Neuronal stem cell (in vitro differentiated cells): ENCODE measurements at regions not wholly inside any gene's neighbourhood (a gene's known extent, or its start where the extent isn't known, plus 50 kb on each side); places are given as distances from the start of the nearest gene placed in this dataset.
"Not testable (repeated sequence)": the region's sequence is repeated elsewhere in the genome, so short reads cannot be mapped to it uniquely, and the experiment has no call there.

Source experiments
- DNase-seq: peaks from one replicate; pipeline ENCODE4 v3.0.0-alpha.2; 2013; ENCODE audit warnings: low spot score
- H2AFZ ChIP-seq: one replicate; pipeline ENCODE4 v1.6.1; 2013; ENCODE audit warnings: mild to moderate bottlenecking, low read length, inconsistent platforms
- H2AK5ac ChIP-seq: 2 replicates; pipeline ENCODE4 v1.6.1; 2013; ENCODE audit warnings: low read depth, mild to moderate bottlenecking, inconsistent platforms, low read length, moderate library complexity, mixed read lengths
- H2BK120ac ChIP-seq: 2 replicates; pipeline ENCODE4 v1.6.1; 2013; ENCODE audit warnings: low read depth, mild to moderate bottlenecking, inconsistent platforms, low read length, moderate library complexity, mixed read lengths
- H2BK12ac ChIP-seq: one replicate; pipeline ENCODE4 v1.6.1; 2013; ENCODE audit warnings: low read length, inconsistent platforms
- H2BK15ac ChIP-seq: 2 replicates; pipeline ENCODE4 v1.6.1; 2013; ENCODE audit warnings: mild to moderate bottlenecking, low read length, inconsistent platforms, mixed read lengths
- H2BK5ac ChIP-seq: one replicate; pipeline ENCODE4 v1.6.1; 2013; ENCODE audit warnings: inconsistent platforms, mild to moderate bottlenecking, low read length, moderate library complexity
- H3K14ac ChIP-seq: one replicate; pipeline ENCODE4 v1.6.1; 2013; ENCODE audit warnings: low read length, inconsistent platforms
- H3K18ac ChIP-seq: 2 replicates; pipeline ENCODE4 v1.6.1; 2013; ENCODE audit warnings: low read length, inconsistent platforms
- H3K23ac ChIP-seq: 2 replicates; pipeline ENCODE4 v1.6.1; 2013; ENCODE audit warnings: low read depth, mild to moderate bottlenecking, mixed read lengths, low read length, inconsistent platforms; ENCODE audit not compliant: poor library complexity
- H3K27ac ChIP-seq: replicated peaks from 3 replicates; pipeline ENCODE4 v1.5.1; 2013; ENCODE audit warnings: low read length, inconsistent platforms
- H3K27me3 ChIP-seq, 3 experiments: 2 replicates each; pipeline ENCODE4 v1.6.1; 2013; ENCODE audit warnings: low read length in 3 of 3, mild to moderate bottlenecking in 2 of 3, inconsistent platforms in 1 of 3, low read depth in 1 of 3, mixed read lengths in 1 of 3, moderate library complexity in 1 of 3; ENCODE audit not compliant: control insufficient read depth in 3 of 3, insufficient read depth in 3 of 3
- H3K36me3 ChIP-seq, 2 donors: replicated peaks in 1 of 2; 2 replicates each; pipeline ENCODE4 v1.6.1; 2013; ENCODE audit warnings: low read length in 2 of 2; ENCODE audit not compliant: control insufficient read depth in 2 of 2, insufficient read depth in 2 of 2
- H3K4ac ChIP-seq: 2 replicates; pipeline ENCODE4 v1.6.1; 2013; ENCODE audit warnings: inconsistent platforms, mild to moderate bottlenecking, low read length, moderate library complexity
- H3K4me1 ChIP-seq, 2 donors: 1 replicate in 1 of 2; 2 replicates in 1 of 2; pipeline ENCODE4 v1.6.1; 2013; ENCODE audit warnings: low read length in 2 of 2, low read depth in 1 of 2; ENCODE audit not compliant: control insufficient read depth in 2 of 2, insufficient read depth in 1 of 2
- H3K4me2 ChIP-seq: one replicate; pipeline ENCODE4 v1.6.1; 2013; ENCODE audit warnings: mild to moderate bottlenecking, low read length, inconsistent platforms; ENCODE audit not compliant: insufficient read depth, poor library complexity, severe bottlenecking
- H3K4me3 ChIP-seq, 2 donors: 2 replicates each; pipeline ENCODE4 v1.5.1; 2013; ENCODE audit warnings: low read length in 2 of 2, mild to moderate bottlenecking in 2 of 2, inconsistent platforms in 1 of 2, moderate library complexity in 1 of 2
- H3K79me1 ChIP-seq: one replicate; pipeline ENCODE4 v1.6.1; 2013; ENCODE audit warnings: low read depth, mild to moderate bottlenecking, inconsistent platforms, low read length, moderate library complexity
- H3K9ac ChIP-seq: one replicate; pipeline ENCODE4 v1.6.1; 2013; ENCODE audit warnings: mild to moderate bottlenecking, low read depth, low read length, inconsistent platforms; ENCODE audit not compliant: poor library complexity
- H3K9me3 ChIP-seq, 2 donors: replicated peaks in 1 of 2; 2 replicates each; pipeline versions ENCODE3 to v1.6.1; 2013; ENCODE audit warnings: low read length in 2 of 2, mild to moderate bottlenecking in 2 of 2, inconsistent platforms in 1 of 2, low read depth in 1 of 2, mixed read lengths in 1 of 2, moderate library complexity in 1 of 2; ENCODE audit not compliant: control insufficient read depth in 2 of 2, insufficient read depth in 1 of 2
- H4K8ac ChIP-seq: one replicate; pipeline ENCODE4 v1.6.1; 2013; ENCODE audit warnings: low read depth, mild to moderate bottlenecking, inconsistent platforms, low read length, moderate library complexity
- H4K91ac ChIP-seq: one replicate; pipeline ENCODE4 v1.6.1; 2013; ENCODE audit warnings: low read length, low read depth, mild to moderate bottlenecking, inconsistent platforms; ENCODE audit not compliant: poor library complexity
- WGBS, 2 donors: extraction: QIAGEN DNeasy Blood & Tissue Kit; methylation state at CpG; one replicate each; pipeline ENCODE4 v1.1.7; 2013; ENCODE audit warnings: missing lambda C conversion rate in 2 of 2, mixed read lengths in 1 of 2; ENCODE audit not compliant: insufficient read length in 2 of 2, insufficient replicate concordance in 1 of 2; ENCODE audit errors: extremely low coverage in 2 of 2; 5-methylcytosine and 5-hydroxymethylcytosine counted together

GRCh38 chr7:142469696-142470543 lies 212.1 kb upstream of the PRSS58 start:
- Histone ChIP-seq H4K8ac (no peak overlapping the region), H3K4ac (no peak overlapping the region), H3K4me2 (no peak overlapping the region), H3K4me3 (no peak overlapping the region), H2BK5ac (no peak overlapping the region), H3K9ac (no peak overlapping the region), H3K27me3 (no peaks in the 10 kb centered on the region), H2BK12ac (no peak overlapping the region), H3K23ac (no peak overlapping the region), H4K91ac (no peak overlapping the region), H3K18ac (no peak overlapping the region), H3K14ac (no peak overlapping the region), H3K9me3 (no peaks in the 10 kb centered on the region), H2AK5ac (no peak overlapping the region), H3K36me3 (no peaks in the 10 kb centered on the region), H3K79me1 (no peaks in the 10 kb centered on the region), H2BK120ac (no peak overlapping the region), H3K4me1 (no peaks in the 10 kb centered on the region), H2AFZ (no peak overlapping the region), H2BK15ac (no peak overlapping the region), H3K27ac (no peak overlapping the region)
- no CpG with 5 or more reads among the region's 11 CpGs for WGBS, 2 donors
- no peak for DNase-seq

DNA sequence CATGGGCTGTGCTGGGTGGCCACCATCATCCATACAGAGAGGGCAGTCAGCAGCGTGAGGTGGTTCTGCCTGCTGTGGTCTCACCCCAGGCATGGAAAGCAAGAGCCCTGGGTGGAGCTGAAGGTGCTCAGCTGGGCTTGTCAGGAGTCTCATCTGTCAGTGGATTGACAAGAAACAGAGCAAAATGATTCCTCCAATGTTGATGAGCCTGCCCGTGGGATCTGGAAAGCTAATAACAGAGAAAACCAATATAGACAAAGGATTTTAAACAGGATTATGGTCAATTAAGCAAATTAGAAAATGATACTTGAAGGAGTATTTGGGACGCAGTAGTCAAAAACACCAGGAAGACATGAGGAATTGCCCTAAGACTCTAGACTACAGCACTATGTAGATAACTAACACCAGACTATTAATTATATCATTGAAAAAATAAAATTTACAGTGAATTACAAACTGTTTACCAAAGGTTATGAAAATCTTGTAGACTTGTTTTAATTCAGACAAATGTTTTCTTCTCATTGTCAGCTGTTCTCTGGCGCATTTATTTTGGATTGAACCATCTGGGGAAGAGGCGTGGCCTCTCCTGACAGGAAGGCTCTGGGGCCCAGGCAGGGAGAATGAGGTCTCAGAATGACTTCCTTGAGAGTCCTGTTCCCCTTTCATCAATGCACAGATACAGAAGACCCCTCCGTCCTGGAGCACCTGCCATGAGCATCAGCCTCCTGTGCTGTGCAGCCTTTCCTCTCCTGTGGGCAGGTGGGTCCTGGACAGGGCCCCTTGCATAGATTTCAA lies 211.2 kb upstream of the PRSS58 start:
- Histone ChIP-seq H2BK12ac (no peak overlapping the region), H3K79me1 (no peaks in the 10 kb centered on the region), H3K4me2 (no peak overlapping the region), H3K4me3 (no peak overlapping the region), H2BK120ac (no peak overlapping the region), H2BK15ac (no peak overlapping the region), H2AK5ac (no peak overlapping the region), H2AFZ (no peak overlapping the region), H3K9me3 (no peaks in the 10 kb centered on the region), H4K8ac (no peak overlapping the region), H3K27me3 (no peaks in the 10 kb centered on the region), H3K36me3 (no peaks in the 10 kb centered on the region), H3K14ac (no peak overlapping the region), H3K23ac (no peak overlapping the region), H2BK5ac (no peak overlapping the region), H3K4ac (no peak overlapping the region), H4K91ac (no peak overlapping the region), H3K4me1 (no peaks in the 10 kb centered on the region), H3K9ac (no peak overlapping the region), H3K18ac (no peak overlapping the region), H3K27ac (no peak overlapping the region)
- DNase-seq = no peak
- no CpG with 5 or more reads among the region's 6 CpGs for WGBS, 2 donors

- H3K18ac ChIP-seq, H3K4me2 ChIP-seq, H2BK15ac ChIP-seq, H3K4ac ChIP-seq, H2BK5ac ChIP-seq, H3K9ac ChIP-seq, DNase-seq, H3K14ac ChIP-seq, H2BK120ac ChIP-seq, H3K36me3 ChIP-seq, H3K23ac ChIP-seq, H4K8ac ChIP-seq, H2AFZ ChIP-seq, H2AK5ac ChIP-seq, H3K4me3 ChIP-seq, H3K27ac ChIP-seq, H2BK12ac ChIP-seq, H4K91ac ChIP-seq, H3K27me3 ChIP-seq, H3K79me1 ChIP-seq, H3K4me1 ChIP-seq, H3K9me3 ChIP-seq: not testable (repeated sequence)
- WGBS, 2 donors = no CpG with 5 or more reads among the region's 7 CpGs
Observed at GRCh38 chr7:142467056-142467655, 209.3 kb upstream of the PRSS58 start.

GRCh38 chr7:142463401-142463850 lies 205.6 kb upstream of the PRSS58 start:
- Histone ChIP-seq H3K4me3 (no peak overlapping the region), H3K27me3 (peaks cover 0 to 1% (median 0%) of the 10 kb centered on the region in 3 experiments), H2BK120ac (no peak overlapping the region), H3K14ac (no peak overlapping the region), H2BK5ac (no peak overlapping the region), H2BK15ac (no peak overlapping the region), H2AFZ (no peak overlapping the region), H3K9me3 (no peaks in the 10 kb centered on the region), H3K4me1 (no peaks in the 10 kb centered on the region), H3K23ac (no peak overlapping the region), H2BK12ac (no peak overlapping the region), H3K4ac (no peak overlapping the region), H3K4me2 (no peak overlapping the region), H3K36me3 (no peaks in the 10 kb centered on the region), H3K79me1 (no peaks in the 10 kb centered on the region), H4K91ac (no peak overlapping the region), H3K9ac (no peak overlapping the region), H2AK5ac (no peak overlapping the region), H3K27ac (no peak overlapping the region), H4K8ac (no peak overlapping the region), H3K18ac (no peak overlapping the region)
- DNase-seq = no peak
- WGBS, 2 donors = no CpG with 5 or more reads among the region's 6 CpGs
